ENCODE measurements at regions not wholly inside any gene's neighbourhood (a gene's known extent, or its start where the extent isn't known, plus 50 kb on each side); places are given as distances from the start of the nearest gene placed in this dataset.

GRCh38 chr7:106176414-106177299, 64.5 kb upstream of the SYPL1 start:
- Mint-ChIP-seq H3K4me3 (no peak overlapping the region), H3K27me3 (peaks cover 13% of the 10 kb centered on the region), H3K4me1 (ENCODE audit: low read depth) (peaks cover 7% of the 10 kb centered on the region), H3K27ac (no peak overlapping the region), H3K36me3 (ENCODE audit: low read depth) (no peaks in the 10 kb centered on the region), H3K9me3 (no peaks in the 10 kb centered on the region)
- DNase-seq (peak; percentile 82), ATAC-seq (peak; percentile 95)
- CTCF ChIA-PET: interaction anchor here (0.5 to 7.6 kb wide), 82 partner anchors 8 to 976 kb away, joined by 3 to 73 read pairs (median 4); partner anchors contain the start of genes CCDC71L and NAMPT
- peak; percentile 94 for TF ChIP-seq CTCF (IDR thresholded peaks at IDR 0.05)
- POLR2A ChIA-PET: interaction anchor here (0.6 to 1.3 kb wide), 4 partner anchors 67 to 286 kb away, joined by 3 read pairs; no protein-coding TSS in a partner anchor
- intact Hi-C loops (cut with micrococcal nuclease): loop anchor here (2.0 to 10.0 kb wide), 5 partner anchors 171 to 561 kb away; no protein-coding TSS in a partner anchor

- no peak for TF ChIP-seq CTCF (IDR thresholded peaks at IDR 0.05)
- CTCF ChIA-PET: interaction anchor here (1.0 to 7.6 kb wide), 16 partner anchors 9 to 572 kb away, joined by 3 to 73 read pairs (median 6); no protein-coding TSS in a partner anchor
Observed at GRCh38 chr7:106175507-106175906, 63.4 kb upstream of the SYPL1 start.

GRCh38 chr7:106170651-106171050, 58.5 kb upstream of the SYPL1 start:
- Mint-ChIP-seq H3K27me3 (peaks cover 6% of the 10 kb centered on the region), H3K36me3 (ENCODE audit: low read depth) (no peaks in the 10 kb centered on the region), H3K4me3 (no peak overlapping the region), H3K27ac (no peak overlapping the region), H3K9me3 (no peaks in the 10 kb centered on the region), H3K4me1 (ENCODE audit: low read depth) (peaks cover 2% of the 10 kb centered on the region)
- intact Hi-C loops (cut with micrococcal nuclease): loop anchor here (10.0 kb wide), 2 partner anchors 374 to 484 kb away; no protein-coding TSS in a partner anchor
- DNase-seq: no peak
- ChIA-PET POLR2A (interaction anchor here (0.7 kb wide), 1 partner anchor 12 kb away, joined by 3 read pairs; no protein-coding TSS in a partner anchor), CTCF (interaction anchor here (0.8 to 1.4 kb wide), 5 partner anchors 13 to 566 kb away, joined by 3 to 4 read pairs (median 4); no protein-coding TSS in a partner anchor)
- no peak for TF ChIP-seq CTCF (IDR thresholded peaks at IDR 0.05)
- ATAC-seq: no peak

More at GRCh38 chr7:106175507-106175906, 63.4 kb upstream of the SYPL1 start:
- ATAC-seq: no peak
- Mint-ChIP-seq H3K27me3 (peaks cover 13% of the 10 kb centered on the region), H3K4me1 (ENCODE audit: low read depth) (peaks cover 4% of the 10 kb centered on the region), H3K36me3 (ENCODE audit: low read depth) (no peaks in the 10 kb centered on the region), H3K4me3 (no peak overlapping the region), H3K27ac (no peak overlapping the region), H3K9me3 (no peaks in the 10 kb centered on the region)
- POLR2A ChIA-PET: no interaction called here
- intact Hi-C loops (cut with micrococcal nuclease): loop anchor here (5.0 to 10.0 kb wide), 4 partner anchors 172 to 562 kb away; no protein-coding TSS in a partner anchor
- DNase-seq: no peak

GRCh38 chr7:106169821-106170610, 57.9 kb upstream of the SYPL1 start:
- intact Hi-C loops (cut with micrococcal nuclease): loop anchor here (10.0 kb wide), 2 partner anchors 375 to 485 kb away; no protein-coding TSS in a partner anchor
- H3K27me3 Mint-ChIP-seq: peaks cover 1% of the 10 kb centered on the region
- CTCF ChIA-PET: interaction anchor here (0.8 to 1.4 kb wide), 4 partner anchors 13 to 373 kb away, joined by 3 to 4 read pairs (median 4); no protein-coding TSS in a partner anchor

More at GRCh38 chr7:106169821-106170610, 57.9 kb upstream of the SYPL1 start:
- H3K36me3 Mint-ChIP-seq (ENCODE audit: low read depth): no peaks in the 10 kb centered on the region
- H3K4me3 Mint-ChIP-seq: no peak overlapping the region
- POLR2A ChIA-PET: interaction anchor here (0.7 kb wide), 1 partner anchor 12 kb away, joined by 3 read pairs; no protein-coding TSS in a partner anchor
- DNase-seq (no peak), ATAC-seq (no peak)
- H3K9me3 Mint-ChIP-seq: no peaks in the 10 kb centered on the region
- H3K4me1 Mint-ChIP-seq (ENCODE audit: low read depth): peaks cover 2% of the 10 kb centered on the region
- H3K27ac Mint-ChIP-seq: no peak overlapping the region
- TF ChIP-seq CTCF (IDR thresholded peaks at IDR 0.05): no peak
